ENCODE measurements at regions not wholly inside any gene's neighbourhood (a gene's known extent, or its start where the extent isn't known, plus 50 kb on each side); places are given as distances from the start of the nearest gene placed in this dataset.

DNA sequence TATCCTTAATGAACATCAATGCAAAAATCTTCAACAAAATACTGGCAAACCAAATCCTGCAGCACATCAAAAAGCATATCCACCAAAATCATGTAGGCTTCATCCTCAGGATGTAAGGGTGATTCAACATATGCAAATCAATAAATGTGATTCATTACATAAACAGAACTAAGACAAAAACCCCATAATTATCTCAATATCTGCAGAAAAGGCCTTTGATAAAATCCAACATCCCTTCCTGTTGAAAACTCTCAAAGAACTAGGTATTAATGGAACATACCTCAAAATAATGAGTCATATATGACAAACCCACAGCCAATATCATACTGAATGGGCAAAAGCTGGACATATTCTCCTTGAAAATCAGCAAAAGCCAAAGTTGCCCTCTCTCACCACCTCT, 54.6 kb upstream of the DEPDC1 start:
- no peaks in the 10 kb centered on the region for H3K27me3 ChIP-seq
- peaks cover 0 to 6% (median 1%) of the 10 kb centered on the region in 4 donors for H3K9me3 ChIP-seq
- no peaks in the 10 kb centered on the region for H3K36me3 ChIP-seq
- ATAC-seq (ENCODE audit: low FRiP score in 2 of 2) (no peak), DNase-seq (no peak)
- TF ChIP-seq POLR2A (IDR thresholded peaks at IDR 0.05) (no peak), EP300 (IDR thresholded peaks at IDR 0.05) (no peak), POLR2AphosphoS5 (IDR thresholded peaks at IDR 0.05) (no peak)
- TF ChIP-seq, protein P1, sequence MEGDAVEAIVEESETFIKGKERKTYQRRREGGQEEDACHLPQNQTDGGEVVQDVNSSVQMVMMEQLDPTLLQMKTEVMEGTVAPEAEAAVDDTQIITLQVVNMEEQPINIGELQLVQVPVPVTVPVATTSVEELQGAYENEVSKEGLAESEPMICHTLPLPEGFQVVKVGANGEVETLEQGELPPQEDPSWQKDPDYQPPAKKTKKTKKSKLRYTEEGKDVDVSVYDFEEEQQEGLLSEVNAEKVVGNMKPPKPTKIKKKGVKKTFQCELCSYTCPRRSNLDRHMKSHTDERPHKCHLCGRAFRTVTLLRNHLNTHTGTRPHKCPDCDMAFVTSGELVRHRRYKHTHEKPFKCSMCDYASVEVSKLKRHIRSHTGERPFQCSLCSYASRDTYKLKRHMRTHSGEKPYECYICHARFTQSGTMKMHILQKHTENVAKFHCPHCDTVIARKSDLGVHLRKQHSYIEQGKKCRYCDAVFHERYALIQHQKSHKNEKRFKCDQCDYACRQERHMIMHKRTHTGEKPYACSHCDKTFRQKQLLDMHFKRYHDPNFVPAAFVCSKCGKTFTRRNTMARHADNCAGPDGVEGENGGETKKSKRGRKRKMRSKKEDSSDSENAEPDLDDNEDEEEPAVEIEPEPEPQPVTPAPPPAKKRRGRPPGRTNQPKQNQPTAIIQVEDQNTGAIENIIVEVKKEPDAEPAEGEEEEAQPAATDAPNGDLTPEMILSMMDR (IDR thresholded peaks at IDR 0.05) = no peak
- no peak overlapping the region for H3K4me3 ChIP-seq
- H3K4me1 ChIP-seq = no peaks in the 10 kb centered on the region
- H3K27ac ChIP-seq = no peak overlapping the region

DNA sequence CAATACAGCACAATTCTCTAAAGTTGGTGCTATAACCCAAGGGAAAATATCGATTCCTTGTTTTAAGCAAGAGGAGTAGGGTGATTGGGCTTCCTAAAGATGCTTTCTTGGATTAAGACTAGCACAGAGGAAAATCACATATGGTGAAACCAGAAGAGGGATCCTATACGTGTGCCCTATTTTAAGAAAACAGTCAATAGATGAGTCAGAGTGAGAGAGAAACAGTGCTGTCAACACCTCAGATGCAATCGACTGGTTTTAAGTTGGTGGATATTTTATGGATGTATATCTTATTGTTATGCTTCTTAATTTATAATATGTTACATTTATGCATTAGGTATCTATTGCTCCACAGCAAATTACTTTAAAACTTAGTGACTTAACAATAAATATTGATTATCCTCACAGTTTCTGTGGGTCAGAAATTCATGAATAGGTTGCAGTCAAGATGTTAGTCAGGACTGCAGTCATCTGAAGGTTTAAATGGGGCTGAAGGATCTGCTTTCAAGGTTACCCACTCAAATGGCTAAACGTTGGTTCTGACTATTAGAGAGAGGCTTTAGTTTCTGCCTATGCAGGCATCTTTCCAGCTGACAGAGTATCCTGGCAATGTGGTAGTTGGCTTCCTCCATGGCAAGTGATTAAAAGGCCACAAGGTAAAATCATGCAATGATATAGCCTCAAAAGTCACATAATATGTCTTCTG, 61.6 kb upstream of the DEPDC1 start:
- Histone ChIP-seq H3K36me3 (no peaks in the 10 kb centered on the region), H3K27ac (no peak overlapping the region), H3K27me3 (no peaks in the 10 kb centered on the region), H3K4me3 (no peak overlapping the region), H3K4me1 (no peaks in the 10 kb centered on the region), H3K9me3 (peaks cover 0 to 6% (median 0%) of the 10 kb centered on the region in 4 donors)
- 60 to 61% methylated on average over 4 of the region's 4 CpGs for WGBS, 2 donors
- ATAC-seq (ENCODE audit: low FRiP score in 2 of 2) = no peak
- TF ChIP-seq EP300 (IDR thresholded peaks at IDR 0.05) (no peak), POLR2AphosphoS5 (IDR thresholded peaks at IDR 0.05) (no peak), POLR2A (IDR thresholded peaks at IDR 0.05) (no peak)
- TF ChIP-seq, protein P1 (IDR thresholded peaks at IDR 0.05) = no peak
- no peak for DNase-seq

DNA sequence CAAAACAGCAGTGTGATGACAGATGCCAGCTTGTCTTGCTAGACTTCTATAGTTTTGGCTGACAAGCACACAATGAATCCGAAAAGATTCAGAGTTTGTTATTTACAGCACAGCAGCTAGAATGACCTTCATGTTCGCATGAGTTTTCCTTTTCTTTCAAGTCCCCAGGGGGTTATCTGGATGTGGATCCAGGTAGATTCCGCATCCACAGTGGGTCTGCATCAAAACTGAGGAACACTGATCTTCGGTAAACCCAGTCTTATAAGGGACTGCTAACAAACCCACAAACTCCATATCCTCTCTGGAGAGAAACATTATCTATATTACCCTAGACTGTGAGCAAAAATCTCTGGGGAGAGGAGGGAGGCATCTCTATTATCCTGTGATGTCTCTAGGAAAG, 69.0 kb upstream of the DEPDC1 start:
- Histone ChIP-seq H3K27me3 (no peaks in the 10 kb centered on the region), H3K27ac (no peak overlapping the region), H3K4me3 (no peak overlapping the region), H3K36me3 (no peaks in the 10 kb centered on the region), H3K4me1 (no peaks in the 10 kb centered on the region), H3K9me3 (no peaks in the 10 kb centered on the region)
- TF ChIP-seq POLR2A (IDR thresholded peaks at IDR 0.05) (no peak), POLR2AphosphoS5 (IDR thresholded peaks at IDR 0.05) (no peak), EP300 (IDR thresholded peaks at IDR 0.05) (no peak)
- TF ChIP-seq, protein P1 (IDR thresholded peaks at IDR 0.05) = no peak
- 62 to 67% methylated on average over 4 of the region's 4 CpGs for WGBS, 2 donors
- DNase-seq (no peak), ATAC-seq (ENCODE audit: low FRiP score in 2 of 2) (no peak)

DNA sequence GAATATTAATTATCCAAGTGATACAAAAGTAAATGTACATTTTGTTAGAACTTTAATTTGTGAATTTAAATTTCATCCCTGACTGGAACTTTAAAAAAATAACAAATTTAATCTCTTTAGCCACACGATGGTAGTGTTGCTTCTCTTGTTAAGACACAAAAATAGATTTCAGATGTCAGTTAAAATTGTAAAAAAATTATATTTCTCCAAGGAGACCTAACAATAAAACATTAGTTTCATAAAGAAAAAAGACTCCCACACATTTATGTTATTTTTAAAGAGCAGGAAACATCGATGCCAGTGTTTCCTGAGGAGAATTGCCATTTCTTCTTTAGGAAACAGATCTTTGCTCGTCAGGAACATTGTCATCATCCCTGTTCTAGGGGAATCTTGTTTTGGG, 74.0 kb upstream of the DEPDC1 start:
- Histone ChIP-seq H3K9me3 (no peaks in the 10 kb centered on the region), H3K4me3 (no peak overlapping the region), H3K4me1 (no peaks in the 10 kb centered on the region), H3K36me3 (no peaks in the 10 kb centered on the region), H3K27ac (no peak overlapping the region), H3K27me3 (no peaks in the 10 kb centered on the region)
- WGBS, 2 donors = 37 to 41% methylated on average over 3 of the region's 3 CpGs
- ATAC-seq (ENCODE audit: low FRiP score in 2 of 2) (no peak), DNase-seq (no peak)
- TF ChIP-seq POLR2A (IDR thresholded peaks at IDR 0.05) (no peak), EP300 (IDR thresholded peaks at IDR 0.05) (no peak), POLR2AphosphoS5 (IDR thresholded peaks at IDR 0.05) (no peak)
- TF ChIP-seq, protein P1 (IDR thresholded peaks at IDR 0.05) = no peak
